ENCODE measurements at regions not wholly inside any gene's neighbourhood (a gene's known extent, or its start where the extent isn't known, plus 50 kb on each side); places are given as distances from the start of the nearest gene placed in this dataset.

- H3K36me3 Mint-ChIP-seq, result peaks cover 2% of the 10 kb centered on the region
- H3K4me3 Mint-ChIP-seq, result peak overlapping the region; percentile 64 to 89 (median 78)
- H3K4me1 Mint-ChIP-seq, result peaks cover 46 to 63% (median 49%) of the 10 kb centered on the region in 3 donors
- H3K27ac Mint-ChIP-seq, result peak overlapping the region; percentile 88 to 91 (median 90)
- H3K27me3 Mint-ChIP-seq, result peaks cover 5% of the 10 kb centered on the region
- H3K9me3 Mint-ChIP-seq, result peaks cover 0 to 4% (median 1%) of the 10 kb centered on the region in 3 donors
These were observed 173.0 kb upstream of the ALKAL2 start for GRCh38 chr2:460861-461260.

- Mint-ChIP-seq H3K36me3 (peaks cover 2% of the 10 kb centered on the region), H3K27me3 (peaks cover 5% of the 10 kb centered on the region), H3K4me3 (peak overlapping the region in 3 of 4 donors; percentile 43 to 86 (median 71)), H3K27ac (peak overlapping the region; percentile 41 to 90 (median 88)), H3K4me1 (peaks cover 49 to 66% (median 52%) of the 10 kb centered on the region in 3 donors), H3K9me3 (peaks cover 0 to 4% (median 1%) of the 10 kb centered on the region in 3 donors)
These were observed 172.0 kb upstream of the ALKAL2 start for GRCh38 chr2:459931-460330.

GRCh38 chr2:458425-458815 is 170.5 kb upstream of the ALKAL2 start:
- peaks cover 5% of the 10 kb centered on the region for H3K27me3 Mint-ChIP-seq
- peak overlapping the region in 1 of 4 donors; percentile 35 for H3K4me3 Mint-ChIP-seq
- H3K36me3 Mint-ChIP-seq, result peaks cover 2% of the 10 kb centered on the region
- H3K4me1 Mint-ChIP-seq, result peaks cover 47 to 56% (median 50%) of the 10 kb centered on the region in 3 donors
- peak overlapping the region in 1 of 3 donors; percentile 21 for H3K27ac Mint-ChIP-seq
- H3K9me3 Mint-ChIP-seq, result peaks cover 0 to 4% (median 1%) of the 10 kb centered on the region in 3 donors

GRCh38 chr2:457792-458424 is 170.0 kb upstream of the ALKAL2 start:
- Mint-ChIP-seq H3K27ac (peak overlapping the region in 1 of 3 donors; percentile 14), H3K4me1 (peaks cover 47 to 56% (median 50%) of the 10 kb centered on the region in 3 donors), H3K9me3 (peaks cover 0 to 4% (median 1%) of the 10 kb centered on the region in 3 donors), H3K27me3 (peaks cover 5% of the 10 kb centered on the region), H3K4me3 (no peak overlapping the region), H3K36me3 (peaks cover 2% of the 10 kb centered on the region)

- H3K27ac Mint-ChIP-seq, result peak overlapping the region in 1 of 3 donors; percentile 14
- H3K4me1 Mint-ChIP-seq, result peaks cover 43 to 53% (median 50%) of the 10 kb centered on the region in 3 donors
- H3K4me3 Mint-ChIP-seq, result peak overlapping the region in 1 of 4 donors; percentile 14
- H3K27me3 Mint-ChIP-seq, result peaks cover 5% of the 10 kb centered on the region
- H3K36me3 Mint-ChIP-seq, result peaks cover 2% of the 10 kb centered on the region
- peaks cover 0 to 4% (median 0%) of the 10 kb centered on the region in 3 donors for H3K9me3 Mint-ChIP-seq
These were observed 169.4 kb upstream of the ALKAL2 start for GRCh38 chr2:457262-457661.

GRCh38 chr2:455913-456312 is 168.0 kb upstream of the ALKAL2 start:
- H3K27ac Mint-ChIP-seq, result no peak overlapping the region
- H3K27me3 Mint-ChIP-seq, result peaks cover 2% of the 10 kb centered on the region

GRCh38 chr2:455015-455705 is 167.3 kb upstream of the ALKAL2 start:
- peaks cover 29 to 41% (median 38%) of the 10 kb centered on the region in 3 donors for H3K4me1 Mint-ChIP-seq
- H3K36me3 Mint-ChIP-seq, result peaks cover 2% of the 10 kb centered on the region
- H3K9me3 Mint-ChIP-seq, result peaks cover 0 to 4% (median 0%) of the 10 kb centered on the region in 3 donors
- peaks cover 2% of the 10 kb centered on the region for H3K27me3 Mint-ChIP-seq
- H3K27ac Mint-ChIP-seq, result peak overlapping the region in 2 of 3 donors; percentile 19 to 59
- peak overlapping the region in 3 of 4 donors; percentile 70 to 93 (median 90) for H3K4me3 Mint-ChIP-seq

More at GRCh38 chr2:455913-456312, 168.0 kb upstream of the ALKAL2 start:
- Mint-ChIP-seq H3K9me3 (peaks cover 0 to 4% (median 0%) of the 10 kb centered on the region in 3 donors), H3K36me3 (peaks cover 2% of the 10 kb centered on the region), H3K4me3 (peak overlapping the region in 1 of 4 donors; percentile 41), H3K4me1 (peaks cover 36 to 48% (median 45%) of the 10 kb centered on the region in 3 donors)

- Mint-ChIP-seq H3K9me3 (no peaks in the 10 kb centered on the region), H3K4me1 (peaks cover 21 to 33% (median 26%) of the 10 kb centered on the region in 3 donors), H3K27me3 (peaks cover 2% of the 10 kb centered on the region), H3K4me3 (peak overlapping the region in 2 of 4 donors; percentile 8 to 55), H3K36me3 (no peaks in the 10 kb centered on the region), H3K27ac (no peak overlapping the region)
These were observed 165.2 kb upstream of the ALKAL2 start for GRCh38 chr2:453132-453531.

GRCh38 chr2:451495-451894 is 163.6 kb upstream of the ALKAL2 start:
- Mint-ChIP-seq H3K36me3 (no peaks in the 10 kb centered on the region), H3K4me1 (peaks cover 20 to 30% (median 25%) of the 10 kb centered on the region in 3 donors), H3K27ac (no peak overlapping the region), H3K4me3 (peak overlapping the region in 1 of 4 donors; percentile 78), H3K9me3 (no peaks in the 10 kb centered on the region), H3K27me3 (peaks cover 2% of the 10 kb centered on the region)

- no peaks in the 10 kb centered on the region for H3K36me3 Mint-ChIP-seq
- no peak overlapping the region for H3K27ac Mint-ChIP-seq
- no peaks in the 10 kb centered on the region for H3K27me3 Mint-ChIP-seq
- H3K4me3 Mint-ChIP-seq, result no peak overlapping the region
- peaks cover 23 to 30% (median 24%) of the 10 kb centered on the region in 3 donors for H3K4me1 Mint-ChIP-seq
- H3K9me3 Mint-ChIP-seq, result no peaks in the 10 kb centered on the region
These were observed 161.6 kb upstream of the ALKAL2 start for GRCh38 chr2:449246-450067.

GRCh38 chr2:447902-448665 is 160.2 kb upstream of the ALKAL2 start:
- peak overlapping the region in 1 of 4 donors; percentile 91 for H3K4me3 Mint-ChIP-seq
- H3K36me3 Mint-ChIP-seq, result no peaks in the 10 kb centered on the region
- H3K9me3 Mint-ChIP-seq, result no peaks in the 10 kb centered on the region
- H3K27me3 Mint-ChIP-seq, result no peaks in the 10 kb centered on the region
- H3K27ac Mint-ChIP-seq, result no peak overlapping the region
- peaks cover 29 to 40% (median 31%) of the 10 kb centered on the region in 3 donors for H3K4me1 Mint-ChIP-seq

GRCh38 chr2:446963-447530 is 159.2 kb upstream of the ALKAL2 start:
- Mint-ChIP-seq H3K9me3 (no peaks in the 10 kb centered on the region), H3K4me3 (peak overlapping the region in 3 of 4 donors; percentile 42 to 91 (median 79)), H3K27me3 (no peaks in the 10 kb centered on the region), H3K36me3 (no peaks in the 10 kb centered on the region), H3K4me1 (peaks cover 29 to 42% (median 32%) of the 10 kb centered on the region in 3 donors), H3K27ac (peak overlapping the region; percentile 67 to 95 (median 83))

- H3K4me1 Mint-ChIP-seq, result peaks cover 34 to 44% (median 37%) of the 10 kb centered on the region in 3 donors
- no peaks in the 10 kb centered on the region for H3K9me3 Mint-ChIP-seq
- peak overlapping the region; percentile 67 to 95 (median 83) for H3K27ac Mint-ChIP-seq
- no peaks in the 10 kb centered on the region for H3K27me3 Mint-ChIP-seq
- H3K36me3 Mint-ChIP-seq, result no peaks in the 10 kb centered on the region
- peak overlapping the region in 3 of 4 donors; percentile 42 to 91 (median 79) for H3K4me3 Mint-ChIP-seq
These were observed 158.5 kb upstream of the ALKAL2 start for GRCh38 chr2:446303-446874.

Data from IgD-negative memory B cell (primary cell).